Activated naive CD8-positive, alpha-beta T cell treated with anti-CD3 and anti-CD28 coated beads, Interleukin-2, amount 10 ng/mL, durations not matched to agents 7 days and 5 days (primary cell): ENCODE measurements at regions not wholly inside any gene's neighbourhood (a gene's known extent, or its start where the extent isn't known, plus 50 kb on each side); places are given as distances from the start of the nearest gene placed in this dataset.

Experiments used
- ATAC-seq: fragments of 150-1000 bp; cut with Tn5 transposase; one replicate; pipeline ENCODE4 v1.10.0; 2021; ENCODE audit warnings: low read depth, moderate library complexity
- POLR2A ChIA-PET: fragments of 350-600 bp; sonication (Branson Sonifier 250); formaldehyde crosslinking; loops from one replicate; lab custom pipeline; 2021; ENCODE audit warnings: antibody characterized with exemption; lab: Charles Lee
- DNase-seq: peaks from one replicate; pipeline ENCODE4 v3.0.0; 2021
- H3K27ac Mint-ChIP-seq: one replicate; pipeline ENCODE4 v1.8.0; 2022; ENCODE audit warnings: mild to moderate bottlenecking, mixed read lengths
- H3K27me3 Mint-ChIP-seq: one replicate; pipeline ENCODE4 v1.8.0; 2022; ENCODE audit warnings: mild to moderate bottlenecking, moderate library complexity, mixed read lengths
- H3K36me3 Mint-ChIP-seq: one replicate; pipeline ENCODE4 v1.8.0; 2021; ENCODE audit warnings: mild to moderate bottlenecking, mixed read lengths
- H3K4me1 Mint-ChIP-seq: one replicate; pipeline ENCODE4 v1.8.0; 2021; ENCODE audit warnings: mixed read lengths
- H3K4me3 Mint-ChIP-seq: one replicate; pipeline ENCODE4 v1.8.0; 2022; ENCODE audit warnings: mild to moderate bottlenecking, moderate library complexity, mixed read lengths
- H3K9me3 Mint-ChIP-seq: one replicate; pipeline ENCODE4 v1.8.0; 2021; ENCODE audit warnings: mixed read lengths

DNA sequence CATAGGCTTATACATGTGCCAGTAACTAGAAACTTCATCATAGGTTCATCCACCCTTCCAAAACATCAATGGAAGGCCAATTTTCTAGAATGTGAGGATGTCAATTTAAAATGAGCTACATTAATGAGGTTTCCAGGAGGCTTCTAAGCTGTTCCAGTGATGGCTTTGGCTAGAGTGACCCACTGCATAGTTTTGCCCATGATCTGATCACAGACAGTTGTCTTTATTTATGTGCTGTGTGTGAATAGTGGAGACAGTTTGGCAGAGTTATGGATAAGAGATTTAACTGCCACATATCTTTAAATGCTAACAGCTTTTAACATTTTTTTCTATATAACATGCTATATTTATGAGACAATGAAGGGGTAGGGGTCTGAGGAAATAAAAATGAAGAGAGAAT, 139.0 kb upstream of the ZNF462 start:
- DNase-seq (no peak), ATAC-seq (no peak)
- H3K4me1 Mint-ChIP-seq = no peaks in the 10 kb centered on the region
- H3K27me3 Mint-ChIP-seq = no peaks in the 10 kb centered on the region
- H3K36me3 Mint-ChIP-seq = no peaks in the 10 kb centered on the region
- no peak overlapping the region for H3K4me3 Mint-ChIP-seq
- POLR2A ChIA-PET = no interaction called here
- no peak overlapping the region for H3K27ac Mint-ChIP-seq
- peaks cover 2% of the 10 kb centered on the region for H3K9me3 Mint-ChIP-seq

DNA sequence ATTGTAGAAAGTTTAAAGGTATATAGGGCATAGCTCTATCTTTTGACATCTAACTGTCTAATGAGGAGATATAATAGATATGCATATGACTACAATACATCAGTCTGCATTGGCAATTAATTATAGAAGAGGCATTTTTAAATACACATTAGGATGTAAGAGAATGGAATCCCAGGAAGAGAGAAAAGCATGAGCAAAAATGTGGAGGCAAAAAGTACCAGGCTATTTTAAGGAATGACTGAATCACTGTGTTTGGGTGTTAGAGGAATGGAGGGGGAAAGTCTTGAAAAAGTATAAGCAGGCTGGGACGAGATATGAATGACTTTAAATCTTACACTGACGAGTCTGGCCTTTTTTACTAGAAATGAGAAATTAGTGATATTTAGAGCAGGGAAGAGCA, 138.4 kb upstream of the ZNF462 start:
- Mint-ChIP-seq H3K9me3 (peaks cover 2% of the 10 kb centered on the region), H3K27ac (no peak overlapping the region), H3K36me3 (no peaks in the 10 kb centered on the region), H3K4me1 (no peaks in the 10 kb centered on the region), H3K27me3 (no peaks in the 10 kb centered on the region), H3K4me3 (no peak overlapping the region)
- POLR2A ChIA-PET = no interaction called here
- ATAC-seq (no peak), DNase-seq (no peak)

DNA sequence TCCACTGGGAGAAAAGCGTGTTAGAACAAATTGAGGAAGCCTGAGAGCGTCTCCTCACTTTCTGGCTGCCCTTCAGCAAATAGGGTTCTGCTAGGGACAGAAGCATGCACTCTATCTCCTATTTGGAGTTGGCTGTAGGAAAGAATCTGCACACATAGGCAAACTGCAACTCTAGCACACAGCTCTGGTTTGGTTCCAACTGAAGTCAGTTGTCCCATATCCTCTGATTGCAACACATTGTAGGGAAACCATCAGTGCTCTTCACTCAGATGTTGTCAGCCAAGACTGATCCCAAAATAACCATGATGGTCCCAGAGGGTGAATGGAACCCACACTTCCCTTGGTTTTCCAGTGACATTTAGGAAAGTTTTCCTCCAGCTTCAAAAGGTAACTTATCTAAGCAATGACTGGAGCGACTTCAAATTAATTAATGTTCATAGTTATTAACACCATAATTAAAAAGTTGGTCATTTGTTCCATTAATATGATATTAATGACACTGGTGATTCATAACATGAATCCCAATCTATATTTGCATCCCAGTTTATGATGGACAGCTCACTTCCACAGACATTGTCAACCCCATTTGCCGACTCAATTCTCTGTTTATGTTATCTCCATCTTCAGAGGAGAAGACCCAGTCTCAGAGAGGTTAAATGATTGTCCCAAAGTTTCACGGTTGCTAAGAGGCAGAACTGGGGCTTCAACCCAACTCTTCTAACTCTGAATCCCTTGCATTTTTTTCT, 136.7 kb upstream of the ZNF462 start:
- no peaks in the 10 kb centered on the region for H3K27me3 Mint-ChIP-seq
- ATAC-seq (no peak), DNase-seq (no peak)
- H3K9me3 Mint-ChIP-seq = peaks cover 2% of the 10 kb centered on the region
- POLR2A ChIA-PET = no interaction called here
- H3K4me3 Mint-ChIP-seq = no peak overlapping the region
- no peaks in the 10 kb centered on the region for H3K36me3 Mint-ChIP-seq
- no peak overlapping the region for H3K27ac Mint-ChIP-seq
- H3K4me1 Mint-ChIP-seq = no peaks in the 10 kb centered on the region

DNA sequence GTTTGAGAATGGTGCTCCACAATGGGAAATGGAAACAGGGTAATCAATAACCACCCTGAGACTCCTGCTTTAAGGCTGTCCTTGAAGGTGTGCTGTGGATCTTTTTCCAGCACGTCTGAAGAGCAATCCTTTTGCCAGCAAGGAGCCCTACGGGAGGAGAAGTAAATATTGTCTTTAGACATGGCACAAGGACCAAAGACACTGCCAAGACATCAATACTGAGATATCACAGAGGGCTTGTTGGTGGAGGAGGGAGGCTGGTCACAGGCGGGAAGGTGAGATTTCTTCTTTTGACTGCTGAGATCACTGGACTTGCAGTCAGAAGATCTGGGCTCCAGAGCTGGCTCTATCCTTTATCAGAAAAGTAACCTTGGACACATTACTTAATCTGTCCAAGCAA, 135.0 kb upstream of the ZNF462 start:
- Mint-ChIP-seq H3K27ac (no peak overlapping the region), H3K4me1 (no peaks in the 10 kb centered on the region), H3K36me3 (no peaks in the 10 kb centered on the region), H3K4me3 (no peak overlapping the region), H3K9me3 (peaks cover 2% of the 10 kb centered on the region), H3K27me3 (no peaks in the 10 kb centered on the region)
- no peak for ATAC-seq
- POLR2A ChIA-PET = no interaction called here
- no peak for DNase-seq

DNA sequence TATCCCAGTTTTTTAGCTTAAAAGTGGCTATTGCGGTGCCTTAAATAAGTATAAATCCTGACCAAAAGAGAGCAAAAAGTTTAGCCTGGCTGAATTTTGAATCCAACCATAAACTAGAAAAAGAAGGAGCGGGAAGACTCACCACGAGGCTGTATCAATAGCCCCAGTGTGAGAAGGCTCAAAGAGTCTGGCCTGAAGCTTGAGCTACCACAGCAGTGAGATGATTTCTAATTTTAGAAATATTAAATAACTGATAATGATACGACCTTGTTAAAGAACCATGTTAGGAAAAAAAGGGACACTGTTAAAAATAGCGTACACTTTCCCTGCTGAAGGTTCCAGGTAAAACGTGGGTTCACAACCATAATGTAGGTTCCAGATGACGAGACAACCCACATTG, 134.1 kb upstream of the ZNF462 start:
- Mint-ChIP-seq H3K4me1 (no peaks in the 10 kb centered on the region), H3K36me3 (no peaks in the 10 kb centered on the region), H3K9me3 (peaks cover 2% of the 10 kb centered on the region), H3K27ac (no peak overlapping the region), H3K4me3 (no peak overlapping the region), H3K27me3 (no peaks in the 10 kb centered on the region)
- ATAC-seq = no peak
- DNase-seq = no peak
- POLR2A ChIA-PET = no interaction called here

DNA sequence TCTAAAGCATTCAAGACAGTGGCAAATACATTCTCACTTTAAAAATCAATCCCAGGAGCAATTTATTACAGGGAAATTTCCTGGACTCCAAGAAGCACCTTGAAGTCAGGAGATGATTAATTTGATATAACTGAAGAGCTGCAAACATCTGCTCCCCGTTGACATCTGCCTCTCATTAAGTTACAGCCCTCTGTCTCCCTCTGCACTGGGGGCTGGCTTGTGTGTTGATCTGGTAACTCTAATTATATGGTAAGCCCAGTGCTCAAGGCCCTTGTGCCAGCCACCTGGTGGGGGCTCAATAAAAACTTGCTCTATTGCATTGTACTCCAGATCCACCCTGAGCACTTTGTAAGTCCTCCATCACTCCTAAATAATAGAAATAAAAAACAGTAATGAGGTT, 131.1 kb upstream of the ZNF462 start:
- POLR2A ChIA-PET = no interaction called here
- DNase-seq = no peak
- no peak overlapping the region for H3K4me3 Mint-ChIP-seq
- no peak for ATAC-seq
- H3K27me3 Mint-ChIP-seq = no peaks in the 10 kb centered on the region
- no peaks in the 10 kb centered on the region for H3K4me1 Mint-ChIP-seq
- no peaks in the 10 kb centered on the region for H3K36me3 Mint-ChIP-seq
- H3K27ac Mint-ChIP-seq = no peak overlapping the region
- H3K9me3 Mint-ChIP-seq = peaks cover 1% of the 10 kb centered on the region

DNA sequence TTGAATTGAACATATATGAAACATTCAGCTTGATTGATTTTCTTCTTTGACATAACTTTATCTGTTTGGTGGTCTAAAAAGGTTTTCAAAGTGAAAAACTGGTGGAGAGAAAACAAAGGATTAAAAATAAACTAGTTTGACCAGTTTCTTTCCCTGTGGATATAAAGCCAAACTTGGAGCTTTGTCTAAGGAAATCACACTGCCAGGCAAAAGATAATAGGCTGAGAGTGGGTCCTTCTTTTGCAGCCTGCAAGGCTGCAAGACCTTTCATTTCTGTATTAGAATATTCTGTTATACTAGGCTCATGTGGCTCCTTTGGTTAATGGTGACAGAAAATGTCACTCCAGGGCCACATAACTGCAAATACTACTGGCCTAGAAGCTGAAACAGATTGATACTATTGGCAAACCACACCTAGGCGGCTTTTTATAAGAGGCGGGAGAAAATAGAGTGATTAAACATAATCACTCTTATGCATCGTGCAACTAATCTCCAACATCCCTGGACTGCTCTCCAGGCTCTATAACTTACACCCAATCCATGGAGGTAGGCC, 129.1 kb upstream of the ZNF462 start:
- Mint-ChIP-seq H3K27ac (no peak overlapping the region), H3K9me3 (peaks cover 1% of the 10 kb centered on the region), H3K4me1 (no peaks in the 10 kb centered on the region), H3K4me3 (no peak overlapping the region), H3K27me3 (no peaks in the 10 kb centered on the region), H3K36me3 (no peaks in the 10 kb centered on the region)
- POLR2A ChIA-PET = no interaction called here
- ATAC-seq (no peak), DNase-seq (no peak)

DNA sequence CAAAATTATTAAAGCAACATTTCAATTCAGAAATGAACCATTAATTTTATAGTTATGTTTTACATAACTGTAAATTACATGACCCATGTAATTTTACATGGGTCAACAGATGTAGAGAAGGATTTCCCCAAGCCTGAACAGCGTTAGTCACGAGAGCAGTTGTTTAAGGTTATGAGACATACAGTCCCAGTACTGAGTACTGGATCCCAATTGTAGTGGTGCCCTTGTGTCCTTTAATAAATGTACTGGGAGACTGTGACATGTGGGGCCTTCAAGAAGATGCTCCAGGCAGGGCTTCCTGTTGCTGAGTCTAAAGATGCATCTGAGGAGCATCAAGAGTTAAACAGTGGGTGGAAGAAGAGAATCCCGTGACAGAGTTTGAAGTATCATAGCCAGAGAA, 125.5 kb upstream of the ZNF462 start:
- POLR2A ChIA-PET = no interaction called here
- no peaks in the 10 kb centered on the region for H3K36me3 Mint-ChIP-seq
- peaks cover 1% of the 10 kb centered on the region for H3K9me3 Mint-ChIP-seq
- no peak overlapping the region for H3K27ac Mint-ChIP-seq
- no peaks in the 10 kb centered on the region for H3K4me1 Mint-ChIP-seq
- H3K4me3 Mint-ChIP-seq = no peak overlapping the region
- H3K27me3 Mint-ChIP-seq = no peaks in the 10 kb centered on the region
- ATAC-seq (no peak), DNase-seq (no peak)

DNA sequence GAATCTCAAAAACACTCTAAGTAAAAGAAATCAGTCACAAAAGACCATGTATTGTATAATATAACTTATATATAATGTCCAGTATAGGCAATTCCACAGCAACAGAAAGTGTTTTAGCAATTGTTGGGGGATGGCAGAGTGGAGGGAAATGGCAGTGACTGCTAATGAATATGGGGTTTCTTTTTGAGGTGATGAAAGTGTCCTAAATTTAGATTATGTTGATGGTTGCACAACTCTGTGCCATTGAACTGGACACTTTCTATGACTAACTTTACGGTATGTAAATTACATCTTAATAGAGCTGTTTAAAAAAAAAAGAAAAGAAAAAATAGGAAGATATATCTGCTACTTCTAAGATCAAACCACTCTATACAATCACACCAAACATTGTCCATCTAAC, 124.9 kb upstream of the ZNF462 start:
- POLR2A ChIA-PET = no interaction called here
- H3K4me3 Mint-ChIP-seq = no peak overlapping the region
- no peaks in the 10 kb centered on the region for H3K4me1 Mint-ChIP-seq

DNA sequence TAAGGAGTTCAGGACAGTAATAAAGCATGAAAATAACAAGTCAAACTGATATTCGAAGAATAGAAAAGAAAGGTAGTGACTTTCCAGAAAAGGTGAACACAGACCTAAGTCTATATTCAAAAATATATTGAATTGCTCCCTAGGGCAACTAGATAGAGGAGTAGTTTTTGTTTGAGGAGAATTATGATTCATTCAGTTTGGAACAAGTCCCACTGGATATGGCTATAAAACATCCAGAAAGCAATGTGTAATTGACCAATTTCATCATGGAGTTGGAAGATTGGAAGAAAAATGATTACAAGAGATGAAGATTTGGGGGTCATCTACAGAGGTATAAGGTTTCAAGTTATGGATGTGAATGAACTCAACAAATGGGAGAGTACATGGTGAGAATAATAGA, 117.5 kb upstream of the ZNF462 start:
- H3K4me1 Mint-ChIP-seq = no peaks in the 10 kb centered on the region
- no peak overlapping the region for H3K4me3 Mint-ChIP-seq
- H3K27ac Mint-ChIP-seq = no peak overlapping the region
- no peaks in the 10 kb centered on the region for H3K36me3 Mint-ChIP-seq
- H3K27me3 Mint-ChIP-seq = no peaks in the 10 kb centered on the region
- ATAC-seq = no peak
- peaks cover 2% of the 10 kb centered on the region for H3K9me3 Mint-ChIP-seq
- DNase-seq = no peak
- POLR2A ChIA-PET = no interaction called here

More for the DNA sequence above, 124.9 kb upstream of the ZNF462 start:
- Mint-ChIP-seq H3K27ac (no peak overlapping the region), H3K36me3 (no peaks in the 10 kb centered on the region), H3K27me3 (no peaks in the 10 kb centered on the region), H3K9me3 (peaks cover 1% of the 10 kb centered on the region)
- DNase-seq (no peak), ATAC-seq (no peak)

DNA sequence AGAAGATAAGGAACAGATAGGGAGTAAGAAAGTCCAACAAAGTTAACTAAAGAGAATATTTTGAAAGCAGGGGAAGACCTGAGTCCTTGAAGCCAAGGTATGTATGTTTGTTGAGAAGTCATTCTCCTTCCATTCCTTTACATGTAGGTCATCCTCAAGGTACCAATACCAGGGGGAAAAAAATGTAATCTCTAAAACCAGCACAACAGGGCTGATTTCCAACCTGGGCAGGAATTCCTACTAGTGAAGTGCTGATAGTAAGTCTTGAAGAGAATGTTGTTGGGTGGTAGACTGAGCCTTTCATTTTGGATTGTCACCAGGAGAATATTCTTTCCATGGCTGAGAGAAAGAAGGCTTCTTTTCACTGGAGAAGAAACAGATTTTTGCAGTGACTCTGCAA, 117.1 kb upstream of the ZNF462 start:
- H3K9me3 Mint-ChIP-seq = peaks cover 2% of the 10 kb centered on the region
- no peaks in the 10 kb centered on the region for H3K27me3 Mint-ChIP-seq
- H3K4me1 Mint-ChIP-seq = no peaks in the 10 kb centered on the region

DNA sequence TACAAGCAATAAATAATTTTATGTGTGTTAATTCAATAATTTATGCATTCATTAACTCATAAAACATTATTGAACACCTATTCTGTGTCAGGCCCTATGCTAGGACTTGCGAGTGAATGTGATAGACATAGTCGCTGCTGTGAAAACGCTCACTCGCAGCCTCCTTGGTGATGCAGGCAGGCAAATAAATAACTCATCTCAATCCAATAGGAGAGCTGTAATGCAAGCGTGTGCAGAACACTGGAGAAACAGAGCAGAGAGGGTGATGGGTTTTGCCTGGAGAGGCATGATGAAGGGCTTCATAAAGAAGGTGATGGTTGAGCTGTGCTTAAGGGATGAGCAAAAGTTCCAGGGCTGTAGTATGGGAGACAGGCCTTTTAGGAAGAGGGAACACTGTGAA, 111.3 kb upstream of the ZNF462 start:
- H3K36me3 Mint-ChIP-seq = no peaks in the 10 kb centered on the region

More for the DNA sequence above, 117.1 kb upstream of the ZNF462 start:
- no peak for DNase-seq
- POLR2A ChIA-PET = no interaction called here
- H3K36me3 Mint-ChIP-seq = no peaks in the 10 kb centered on the region
- no peak for ATAC-seq
- no peak overlapping the region for H3K27ac Mint-ChIP-seq
- no peak overlapping the region for H3K4me3 Mint-ChIP-seq

DNA sequence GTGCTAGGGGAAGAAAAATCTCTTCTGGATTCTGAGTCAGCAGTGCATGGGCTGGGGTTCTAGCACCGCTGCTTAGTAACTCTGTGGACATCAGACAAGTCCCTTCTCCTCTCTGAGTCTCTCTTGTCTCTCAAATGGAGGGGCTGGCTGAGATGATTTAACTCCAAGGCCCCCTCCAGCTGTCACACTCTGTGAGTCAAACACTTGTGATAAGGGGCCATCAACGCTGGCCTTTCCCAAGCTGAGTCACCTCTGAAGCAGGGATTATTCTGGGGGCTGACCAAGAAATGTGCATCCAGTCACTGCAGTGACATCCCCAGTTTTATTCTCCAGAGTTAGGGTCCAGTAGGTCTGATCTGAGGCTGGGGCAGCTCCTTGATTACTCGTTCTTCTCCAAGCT, 110.4 kb upstream of the ZNF462 start:
- no peak overlapping the region for H3K27ac Mint-ChIP-seq
- H3K4me3 Mint-ChIP-seq = no peak overlapping the region
- ATAC-seq = no peak
- DNase-seq = no peak
- POLR2A ChIA-PET = no interaction called here
- no peaks in the 10 kb centered on the region for H3K9me3 Mint-ChIP-seq
- peaks cover 3% of the 10 kb centered on the region for H3K4me1 Mint-ChIP-seq
- no peaks in the 10 kb centered on the region for H3K27me3 Mint-ChIP-seq
- no peaks in the 10 kb centered on the region for H3K36me3 Mint-ChIP-seq

More for the DNA sequence above, 111.3 kb upstream of the ZNF462 start:
- DNase-seq = no peak
- POLR2A ChIA-PET = no interaction called here
- H3K9me3 Mint-ChIP-seq = peaks cover 2% of the 10 kb centered on the region
- H3K27ac Mint-ChIP-seq = no peak overlapping the region
- ATAC-seq = no peak
- H3K27me3 Mint-ChIP-seq = no peaks in the 10 kb centered on the region
- H3K4me1 Mint-ChIP-seq = peaks cover 3% of the 10 kb centered on the region
- no peak overlapping the region for H3K4me3 Mint-ChIP-seq

DNA sequence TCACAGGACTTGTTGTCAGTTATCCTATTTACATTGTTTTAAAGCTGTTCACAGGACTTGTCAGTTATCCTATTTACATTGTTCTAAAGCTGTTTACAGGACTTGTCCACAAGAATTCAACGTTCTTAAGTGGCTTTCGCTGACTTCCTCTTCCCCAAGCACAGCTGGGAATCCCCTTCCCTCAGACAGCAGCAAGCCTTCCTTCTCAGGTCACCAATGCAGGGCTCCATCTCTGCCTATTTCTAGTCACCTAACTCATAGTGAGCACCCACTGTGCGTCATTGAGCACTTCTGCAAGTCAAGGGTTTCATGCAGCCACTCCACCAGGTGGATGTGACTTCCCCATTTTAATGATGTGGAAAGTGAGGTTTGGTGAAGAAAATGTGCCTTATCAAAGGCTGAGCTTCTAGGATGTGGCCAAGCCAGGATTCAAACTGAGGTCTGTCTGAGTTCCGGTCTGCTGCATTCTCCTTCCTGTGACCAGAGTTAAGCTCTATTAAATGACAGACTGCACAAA, 109.8 kb upstream of the ZNF462 start:
- Mint-ChIP-seq H3K9me3 (no peaks in the 10 kb centered on the region), H3K27ac (no peak overlapping the region), H3K4me3 (no peak overlapping the region), H3K36me3 (no peaks in the 10 kb centered on the region), H3K27me3 (no peaks in the 10 kb centered on the region), H3K4me1 (peaks cover 3% of the 10 kb centered on the region)
- POLR2A ChIA-PET = no interaction called here
- ATAC-seq (no peak), DNase-seq (no peak)
